ENCODE measurements at regions not wholly inside any gene's neighbourhood (a gene's known extent, or its start where the extent isn't known, plus 50 kb on each side); places are given as distances from the start of the nearest gene placed in this dataset.

DNA sequence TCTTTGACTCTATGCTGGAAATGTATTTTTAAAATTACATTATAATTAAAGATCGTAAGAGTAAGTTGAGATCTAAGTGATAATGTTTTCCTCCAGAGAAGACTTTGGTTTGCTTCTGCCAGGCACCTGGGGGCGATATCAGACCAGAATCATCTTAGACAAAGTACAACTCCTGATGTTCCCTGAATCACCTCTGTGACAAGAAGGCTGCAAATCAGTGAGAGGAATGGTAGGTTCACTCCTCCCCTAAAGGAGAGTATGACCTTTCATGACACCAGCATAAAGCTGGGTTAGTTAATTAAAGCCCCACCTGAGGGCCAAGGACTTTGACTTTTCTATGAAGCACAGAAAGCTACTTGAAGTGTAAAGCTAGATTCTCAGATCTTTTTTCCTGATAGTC, 114.4 kb upstream of the DTNA start:
- intact Hi-C loops (cut with DNase I), result no loop called here
- no peak for DNase-seq
- H3K27ac ChIP-seq, result peak overlapping the region in 3 of 4 donors; percentile 5 to 80 (median 63)

DNA sequence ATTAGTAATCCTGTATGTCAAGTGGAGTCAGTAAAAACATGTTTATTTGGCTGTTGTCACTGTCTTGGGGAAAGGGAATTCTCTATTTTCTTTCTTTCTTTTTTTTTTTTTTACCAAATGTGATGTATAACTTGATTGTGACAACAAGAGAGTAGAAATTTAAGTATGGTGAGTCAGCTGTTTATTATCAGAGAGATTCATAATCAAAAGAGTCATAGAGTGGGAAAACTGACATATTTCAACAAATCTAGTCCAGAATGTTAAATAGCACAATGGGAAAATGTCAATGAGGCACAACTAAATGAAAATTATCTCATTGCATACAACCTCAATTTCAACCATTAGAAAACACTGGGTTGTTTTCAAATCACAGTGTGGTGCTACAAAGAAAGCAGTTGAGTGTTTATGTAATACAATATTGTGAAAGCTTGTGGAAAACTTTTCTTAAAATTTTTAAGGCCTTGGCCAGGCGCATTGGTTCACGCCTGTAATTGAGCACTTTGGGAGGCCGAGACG, 111.9 kb upstream of the DTNA start:
- DNase-seq, result no peak
- H3K4me1 ChIP-seq, result no peaks in the 10 kb centered on the region
- no peak overlapping the region for H3K27ac ChIP-seq
- no peak overlapping the region for H3K4me3 ChIP-seq
- no peaks in the 10 kb centered on the region for H3K27me3 ChIP-seq
- intact Hi-C loops (cut with DNase I), result no loop called here
- H3K36me3 ChIP-seq, result no peaks in the 10 kb centered on the region
- TF ChIP-seq CTCF (IDR thresholded peaks at IDR 0.05), result no peak
- TF ChIP-seq POLR2A (IDR thresholded peaks at IDR 0.05), result no peak
- WGBS, 2 donors, result 88 to 90% methylated on average over 4 of the region's 4 CpGs
- H3K9me3 ChIP-seq, result no peaks in the 10 kb centered on the region

More for the DNA sequence above, 114.4 kb upstream of the DTNA start:
- no peaks in the 10 kb centered on the region for H3K36me3 ChIP-seq
- no peaks in the 10 kb centered on the region for H3K4me1 ChIP-seq
- 54 to 58% methylated on average over 2 of the region's 2 CpGs for WGBS, 2 donors
- TF ChIP-seq CTCF (IDR thresholded peaks at IDR 0.05) (no peak), POLR2A (IDR thresholded peaks at IDR 0.05) (no peak)
- H3K9me3 ChIP-seq, result no peaks in the 10 kb centered on the region
- peak overlapping the region in 2 of 4 donors; percentile 32 to 56 for H3K4me3 ChIP-seq
- no peaks in the 10 kb centered on the region for H3K27me3 ChIP-seq

DNA sequence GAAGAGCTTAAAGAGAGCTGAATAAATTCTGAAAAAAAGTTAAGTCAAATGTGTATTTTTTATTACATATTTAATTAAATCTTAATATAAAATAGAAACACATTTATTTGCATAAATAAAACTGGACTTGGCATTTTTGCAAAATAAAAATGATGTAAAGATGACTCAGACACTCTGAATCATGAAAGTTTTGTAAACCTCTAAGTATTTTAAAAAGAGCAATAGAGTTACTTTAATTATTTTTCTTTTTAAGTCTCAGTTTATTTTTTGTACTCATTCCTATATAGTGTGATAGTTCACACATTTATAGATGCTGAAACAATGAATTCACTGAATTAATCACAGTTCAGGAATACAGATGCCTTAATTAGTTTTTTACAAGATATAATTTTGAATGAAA, 109.9 kb upstream of the DTNA start:
- Histone ChIP-seq H3K36me3 (no peaks in the 10 kb centered on the region), H3K9me3 (no peaks in the 10 kb centered on the region), H3K4me1 (no peaks in the 10 kb centered on the region), H3K27me3 (no peaks in the 10 kb centered on the region), H3K27ac (no peak overlapping the region), H3K4me3 (no peak overlapping the region)
- TF ChIP-seq CTCF (IDR thresholded peaks at IDR 0.05) (no peak), POLR2A (IDR thresholded peaks at IDR 0.05) (no peak)
- no peak for DNase-seq
- intact Hi-C loops (cut with DNase I), result no loop called here

DNA sequence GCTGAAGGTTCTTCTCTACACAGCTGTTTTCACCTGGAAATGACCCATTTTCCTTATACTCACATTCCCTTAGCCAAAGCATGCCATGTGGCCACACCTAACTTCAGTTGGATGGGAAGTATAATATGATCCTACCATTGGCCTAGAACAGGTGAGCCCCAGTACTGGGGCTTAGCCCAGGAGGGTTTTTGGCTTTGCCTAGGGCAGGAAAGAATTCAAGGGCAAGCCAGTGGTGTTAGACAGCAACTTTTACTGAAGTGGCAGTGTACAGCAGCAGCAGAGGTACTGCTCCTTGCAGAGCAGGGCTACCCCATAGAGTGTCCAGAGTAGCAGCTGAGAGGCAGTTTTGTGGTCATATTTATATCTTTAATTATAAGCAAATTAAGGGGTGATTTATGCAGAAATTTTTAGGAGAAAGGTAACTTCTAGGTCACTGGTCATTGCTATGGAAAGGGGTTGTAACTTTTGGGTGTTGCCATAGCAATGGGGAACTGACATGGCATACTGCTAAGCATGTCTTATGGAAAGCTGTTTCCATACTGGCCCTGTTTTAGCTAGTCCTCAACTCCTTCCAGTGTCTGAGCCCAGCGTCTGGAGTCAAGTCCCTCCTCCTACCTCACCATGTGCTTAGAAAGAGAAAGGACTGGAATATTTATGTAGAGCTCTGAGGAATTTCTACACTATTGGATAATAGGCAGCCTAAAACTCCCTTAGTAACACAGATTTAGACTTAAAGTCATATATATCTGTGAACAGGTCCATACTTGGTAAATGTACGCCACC, 109.0 kb upstream of the DTNA start:
- Histone ChIP-seq H3K27me3 (no peaks in the 10 kb centered on the region), H3K9me3 (no peaks in the 10 kb centered on the region), H3K4me3 (no peak overlapping the region), H3K36me3 (no peaks in the 10 kb centered on the region), H3K27ac (no peak overlapping the region), H3K4me1 (no peaks in the 10 kb centered on the region)
- DNase-seq, result no peak
- 65 to 75% methylated on average over 2 of the region's 2 CpGs for WGBS, 2 donors
- intact Hi-C loops (cut with DNase I), result no loop called here
- TF ChIP-seq CTCF (IDR thresholded peaks at IDR 0.05), result no peak
- TF ChIP-seq POLR2A (IDR thresholded peaks at IDR 0.05), result no peak

DNA sequence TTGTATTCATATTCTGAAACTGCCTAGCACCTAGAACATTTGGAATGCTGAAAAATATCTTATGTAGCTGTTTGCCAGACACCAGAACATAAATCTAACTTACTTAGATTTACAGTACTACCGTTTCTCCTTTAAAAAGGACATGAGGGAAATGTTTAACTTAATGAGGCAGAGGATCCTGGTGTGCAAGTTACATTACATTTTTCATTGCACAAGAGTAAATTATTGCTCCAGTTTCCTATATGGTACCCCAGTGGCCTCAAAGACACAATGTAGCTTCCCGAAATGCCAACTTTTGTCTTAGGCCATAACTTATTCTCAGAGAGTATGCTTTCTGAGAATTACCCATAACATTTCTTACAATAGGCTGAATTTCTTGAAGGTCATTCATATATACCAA, 105.5 kb upstream of the DTNA start:
- WGBS, 2 donors, result 39 to 46% methylated on average over 2 of the region's 2 CpGs

More for the DNA sequence above, 105.5 kb upstream of the DTNA start:
- DNase-seq, result no peak
- Histone ChIP-seq H3K36me3 (no peaks in the 10 kb centered on the region), H3K4me1 (no peaks in the 10 kb centered on the region), H3K27me3 (no peaks in the 10 kb centered on the region), H3K9me3 (no peaks in the 10 kb centered on the region), H3K27ac (no peak overlapping the region), H3K4me3 (no peak overlapping the region)
- intact Hi-C loops (cut with DNase I), result no loop called here
- TF ChIP-seq POLR2A (IDR thresholded peaks at IDR 0.05) (no peak), CTCF (IDR thresholded peaks at IDR 0.05) (no peak)
